ENCODE measurements at regions not wholly inside any gene's neighbourhood (a gene's known extent, or its start where the extent isn't known, plus 50 kb on each side); places are given as distances from the start of the nearest gene placed in this dataset.
"Not testable (repeated sequence)": the region's sequence is repeated elsewhere in the genome, so short reads cannot be mapped to it uniquely, and the experiment has no call there.

DNA sequence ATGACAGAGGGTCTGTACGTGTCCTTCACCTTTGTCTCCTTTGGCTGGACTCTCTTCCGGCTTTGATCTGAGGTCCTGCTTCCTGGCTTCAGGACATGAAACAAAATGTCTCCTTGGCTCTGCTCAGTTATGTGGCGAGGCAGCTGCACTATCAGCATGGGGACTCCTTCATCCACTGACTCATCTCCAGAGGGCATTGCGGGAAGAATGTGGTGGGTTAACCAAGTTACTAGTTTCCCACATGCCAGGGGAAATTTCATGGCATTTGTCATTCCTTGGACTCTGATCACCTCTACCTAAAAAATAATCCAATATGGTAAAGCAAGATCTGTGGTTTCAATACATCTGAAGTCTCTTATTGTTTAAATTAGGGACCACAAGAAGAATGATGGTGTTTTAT lies 259.7 kb downstream of the MED10 start:
- DNase-seq (ENCODE audit: low spot score in 2 of 2) (no peak), FAIRE-seq (no peak)

DNA sequence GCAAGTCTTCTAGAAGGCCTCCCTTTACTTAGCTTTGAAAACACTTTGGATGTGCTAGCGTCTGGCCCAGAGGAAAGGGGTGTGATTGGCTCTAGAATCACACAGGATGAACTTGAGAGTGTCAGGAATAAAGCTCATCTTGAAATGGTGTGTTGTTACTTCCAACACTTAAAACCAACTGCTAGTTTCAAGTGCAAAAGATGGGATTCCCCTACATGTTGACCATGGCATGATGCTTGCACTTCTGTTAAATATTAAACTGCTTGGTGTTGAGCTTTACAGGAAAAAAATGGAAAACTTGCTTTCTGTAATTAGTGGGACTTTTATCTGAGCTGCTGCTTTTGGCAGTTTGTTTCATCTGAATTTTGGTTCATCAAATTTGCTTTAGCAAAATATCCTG lies 261.1 kb downstream of the MED10 start:
- no peak for FAIRE-seq
- no peak for DNase-seq (ENCODE audit: low spot score in 2 of 2)

- FAIRE-seq (no peak), DNase-seq (ENCODE audit: low spot score in 2 of 2) (no peak)
Observed at GRCh38 chr5:6115852-6116251, 262.5 kb downstream of the MED10 start.

DNA sequence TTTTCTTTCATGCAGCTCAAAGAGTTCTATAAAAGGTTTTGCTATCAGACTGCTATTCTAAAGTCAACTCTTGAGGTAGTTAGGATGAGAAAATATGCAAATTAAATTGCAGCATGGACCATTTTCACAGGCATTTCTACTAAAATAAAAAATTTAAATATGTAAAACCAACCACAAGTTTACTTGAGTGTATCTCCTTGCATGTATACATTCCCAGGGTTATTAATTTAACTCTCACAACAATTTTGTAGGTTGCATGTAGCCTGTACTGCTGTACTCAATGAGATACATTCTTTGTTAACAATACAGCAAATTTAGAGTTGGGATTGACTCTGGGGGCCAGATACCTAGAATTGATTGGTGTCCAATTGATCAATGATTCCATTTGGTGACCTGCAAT lies 265.8 kb downstream of the MED10 start:
- FAIRE-seq (no peak), DNase-seq (ENCODE audit: low spot score in 2 of 2) (no peak)

DNA sequence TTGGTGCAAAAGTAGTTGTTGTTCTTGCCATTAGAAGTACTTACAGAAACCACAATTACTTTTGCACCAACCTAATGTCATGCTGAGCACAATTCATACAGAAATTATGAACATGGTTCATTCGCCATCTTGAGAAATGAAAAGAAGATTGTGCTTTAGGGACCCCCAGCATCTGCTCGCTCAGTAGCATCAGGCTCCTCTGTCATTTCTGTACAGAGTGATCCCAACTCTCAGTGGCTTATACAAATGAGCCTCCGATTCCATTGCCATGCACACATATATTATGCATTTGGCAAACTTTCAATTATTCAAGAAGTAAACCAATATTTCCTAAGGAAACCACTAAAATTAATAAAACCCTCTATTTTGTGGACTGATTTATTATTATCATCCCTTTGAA lies 266.2 kb downstream of the MED10 start:
- DNase-seq (ENCODE audit: low spot score in 2 of 2): no peak
- no peak for FAIRE-seq

- no peak for FAIRE-seq
- no peak for DNase-seq (ENCODE audit: low spot score in 2 of 2)
Observed at GRCh38 chr5:6111131-6111530, 267.2 kb downstream of the MED10 start.

DNA sequence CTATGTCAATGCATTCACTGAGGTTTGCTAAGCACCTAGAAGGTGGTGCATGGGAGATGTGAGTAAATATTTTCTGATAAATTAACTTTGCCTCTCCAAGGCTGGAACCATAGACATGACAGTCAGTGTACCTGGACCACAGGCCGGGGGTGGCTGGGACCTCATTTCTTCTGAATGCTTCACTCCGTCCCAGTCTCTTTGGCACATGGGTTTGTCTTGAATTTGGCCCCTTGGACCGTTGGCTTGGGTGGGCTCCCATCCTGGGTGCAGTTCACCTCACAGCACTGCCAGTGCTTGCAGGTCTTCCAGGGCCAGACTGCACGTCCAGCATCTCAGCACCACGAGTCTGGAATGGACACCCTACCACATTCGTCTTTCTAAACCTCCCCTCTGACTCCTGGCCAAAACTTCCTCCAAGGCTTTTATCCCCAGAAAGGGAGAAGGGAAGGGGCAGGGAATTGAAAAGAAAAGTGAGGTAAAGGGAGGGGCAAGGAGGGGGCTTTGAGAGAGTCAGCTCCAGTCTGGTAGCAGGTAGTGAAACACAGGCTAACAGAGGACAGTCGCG lies 267.8 kb downstream of the MED10 start:
- no peak for DNase-seq (ENCODE audit: low spot score in 2 of 2)
- no peak for FAIRE-seq

DNA sequence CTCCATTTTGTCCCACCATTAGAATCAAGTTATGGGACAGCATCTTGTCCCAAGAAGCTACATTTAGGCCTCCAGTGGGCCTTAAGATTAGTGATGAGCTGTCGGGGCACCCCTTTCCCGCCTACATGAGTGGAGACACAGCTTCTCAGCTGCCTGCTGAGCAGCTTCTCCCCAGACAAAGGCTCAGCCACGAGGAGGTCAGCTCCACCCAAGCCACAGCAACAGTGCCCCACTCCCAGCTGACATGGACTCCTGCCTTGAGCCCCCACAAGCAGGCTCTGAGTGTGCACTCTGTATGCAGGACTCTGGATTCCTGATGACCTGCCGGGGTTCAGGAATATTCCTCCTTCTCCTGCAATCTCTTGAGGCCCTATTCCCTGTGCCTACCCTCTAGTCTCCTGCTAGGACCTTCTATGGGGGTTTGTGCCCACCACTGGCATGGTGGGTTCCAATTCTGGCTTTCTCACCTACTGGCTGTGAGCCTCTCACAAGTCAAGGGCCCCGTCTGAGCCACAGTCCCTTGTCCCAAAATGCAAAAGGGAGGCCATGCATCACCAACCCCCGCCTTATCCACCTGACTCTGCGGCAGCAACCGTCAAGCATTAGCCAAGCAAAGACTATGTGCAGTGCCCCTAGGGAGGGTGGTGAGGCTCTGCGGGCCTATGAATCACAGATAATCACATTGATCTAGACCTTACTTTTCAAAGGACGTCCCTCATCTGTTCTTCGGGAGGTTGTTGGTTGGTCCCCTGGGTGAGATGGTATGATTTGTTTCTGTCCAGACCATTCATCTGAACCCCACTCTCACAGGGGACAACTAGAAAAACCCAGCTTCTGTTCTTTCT lies 269.1 kb downstream of the MED10 start:
- no peak for FAIRE-seq
- DNase-seq (ENCODE audit: low spot score in 2 of 2): no peak

- FAIRE-seq (no peak), DNase-seq (ENCODE audit: low spot score in 2 of 2) (no peak)
Observed at GRCh38 chr5:6108540-6108848, 269.9 kb downstream of the MED10 start.

- DNase-seq (ENCODE audit: low spot score in 2 of 2): no peak
- no peak for FAIRE-seq
Observed at GRCh38 chr5:6107675-6108539, 270.4 kb downstream of the MED10 start.

DNA sequence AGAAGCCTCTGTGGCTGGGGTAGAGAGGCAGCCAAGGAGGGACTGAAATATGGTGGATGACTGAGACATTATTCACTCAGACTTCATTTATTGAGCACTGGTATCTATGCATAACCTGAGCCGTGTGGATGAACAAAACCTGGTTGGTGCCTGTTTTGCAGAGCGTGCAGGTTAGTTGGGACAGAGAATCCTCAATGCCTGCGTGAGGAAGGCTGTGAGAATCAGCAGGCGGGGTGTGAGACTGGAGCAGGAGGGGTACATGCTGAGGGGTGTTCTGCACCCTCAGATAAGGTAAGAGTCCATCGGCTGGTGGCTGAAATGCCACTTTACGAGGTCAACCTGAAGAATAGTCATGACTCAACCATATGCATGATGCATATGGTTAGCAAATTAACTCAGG lies 271.6 kb downstream of the MED10 start:
- FAIRE-seq (no peak), DNase-seq (ENCODE audit: low spot score in 2 of 2) (no peak)

DNA sequence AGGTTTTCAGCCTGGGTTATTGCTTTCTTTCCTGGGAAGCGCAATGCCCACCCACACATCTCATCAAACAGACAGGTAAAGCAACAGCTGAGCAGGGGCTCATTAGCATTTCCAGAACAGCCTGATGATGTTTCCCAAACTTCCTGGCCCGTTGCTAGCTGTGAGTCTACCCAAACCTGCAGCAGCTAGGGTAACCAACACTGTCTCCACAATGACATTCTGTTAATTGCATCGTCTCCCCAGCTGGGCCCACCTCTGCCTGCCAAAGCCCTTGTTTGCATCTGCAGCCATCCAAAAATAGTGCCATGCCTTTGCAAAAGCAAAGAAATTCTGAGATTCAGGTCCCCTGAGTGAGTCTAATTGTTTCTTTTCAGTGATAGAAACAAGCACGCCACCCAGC lies 273.0 kb downstream of the MED10 start:
- DNase-seq (ENCODE audit: low spot score in 2 of 2): no peak
- FAIRE-seq: no peak

DNA sequence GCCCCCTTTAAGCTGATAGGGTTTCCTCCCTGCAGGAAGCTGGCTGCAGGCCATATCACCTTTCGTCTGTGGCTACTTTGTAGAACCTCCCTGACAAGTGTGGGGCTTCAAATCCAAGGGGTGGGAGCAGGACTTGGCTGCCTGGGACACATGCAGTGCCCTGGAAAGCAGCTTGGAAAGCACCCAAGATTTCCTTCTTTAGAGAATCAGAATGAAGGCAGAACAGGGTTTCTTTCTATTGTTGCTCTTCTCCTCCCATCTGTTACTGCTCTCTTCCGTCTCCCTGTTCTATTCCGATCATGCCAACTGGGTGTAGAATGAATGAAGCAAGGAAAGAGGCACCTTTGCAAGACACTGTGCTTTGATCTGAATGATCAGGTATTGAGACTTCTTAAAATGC lies 282.2 kb downstream of the MED10 start:
- DNase-seq (ENCODE audit: low spot score in 2 of 2): no peak
- no peak for FAIRE-seq

- not testable (repeated sequence) for FAIRE-seq; DNase-seq (ENCODE audit: low spot score in 2 of 2)
Observed at GRCh38 chr5:6094180-6094579, 284.2 kb downstream of the MED10 start.

DNA sequence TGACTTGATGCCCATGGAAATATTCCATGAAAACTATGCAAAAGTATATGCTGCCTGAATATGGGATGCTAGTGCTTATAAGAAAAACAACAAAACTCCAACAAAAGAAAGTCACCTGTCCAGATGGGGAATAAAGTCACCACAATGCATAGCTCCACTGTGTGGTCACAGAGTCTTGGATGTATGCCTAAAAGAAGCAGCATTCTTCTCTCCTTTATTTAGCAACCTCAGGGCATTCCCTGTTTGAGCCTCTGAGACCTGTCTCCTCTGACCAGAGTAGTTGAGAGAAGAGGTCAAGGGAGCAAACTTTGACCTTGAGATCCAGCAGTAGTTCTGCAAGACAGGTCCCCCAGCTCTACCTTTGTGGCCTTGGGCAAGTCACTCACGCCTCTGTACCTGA lies 287.5 kb downstream of the MED10 start:
- DNase-seq (ENCODE audit: low spot score in 2 of 2) (no peak), FAIRE-seq (no peak)

GRCh38 chr5:6090079-6090654 lies 288.2 kb downstream of the MED10 start:
- DNase-seq (ENCODE audit: low spot score in 2 of 2) (no peak), FAIRE-seq (no peak)

- DNase-seq (ENCODE audit: low spot score in 2 of 2) (no peak), FAIRE-seq (no peak)
Observed at GRCh38 chr5:6088706-6089105, 289.6 kb downstream of the MED10 start.

- FAIRE-seq (no peak), DNase-seq (ENCODE audit: low spot score in 2 of 2) (no peak)
Observed at GRCh38 chr5:6087576-6087975, 290.8 kb downstream of the MED10 start.

DNA sequence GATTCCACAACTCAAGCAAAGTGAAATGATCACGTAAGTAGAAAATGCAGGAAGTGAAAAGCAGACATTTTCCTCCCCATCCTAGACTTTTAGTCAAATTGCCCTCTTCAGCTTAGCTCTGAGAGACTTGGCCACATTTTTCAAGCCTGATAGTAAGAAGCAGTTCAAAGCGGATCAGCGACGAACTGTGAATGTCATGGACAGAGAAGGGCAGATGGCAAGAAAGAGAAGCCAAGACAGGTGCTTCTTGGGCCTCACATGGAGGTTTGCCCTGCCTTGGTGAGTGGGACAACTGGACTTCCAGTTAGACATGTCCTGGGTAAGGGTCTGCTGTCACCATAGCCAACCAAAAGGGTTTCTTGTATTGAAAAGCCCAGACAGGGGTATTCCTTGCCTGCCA lies 291.5 kb downstream of the MED10 start:
- no peak for DNase-seq (ENCODE audit: low spot score in 2 of 2)
- no peak for FAIRE-seq

DNA sequence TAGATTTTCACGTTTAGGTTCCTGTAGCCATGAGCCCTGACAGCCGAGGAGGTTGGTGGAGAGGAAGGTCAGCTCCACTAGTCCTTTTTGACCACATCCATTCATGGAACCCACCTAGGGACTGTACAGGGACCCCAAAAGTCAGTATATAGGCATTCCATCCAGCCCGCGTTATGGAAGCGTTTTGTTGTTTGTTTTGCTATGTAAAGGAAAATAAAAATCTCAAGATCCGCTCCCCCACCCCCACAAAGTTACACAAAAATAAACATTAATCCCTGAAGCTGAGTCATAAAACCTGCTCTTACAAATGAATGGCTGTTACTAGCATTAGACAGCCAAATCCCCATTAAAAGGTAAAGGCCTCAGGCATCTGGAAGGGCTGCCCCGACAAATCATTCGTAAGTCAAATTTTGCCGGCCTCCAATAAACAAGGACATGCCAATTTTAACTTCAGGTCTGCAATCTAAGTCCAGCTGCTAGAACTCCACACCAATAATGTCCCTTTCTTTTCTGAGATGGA lies 292.9 kb downstream of the MED10 start:
- FAIRE-seq (no peak), DNase-seq (ENCODE audit: low spot score in 2 of 2) (no peak)

- FAIRE-seq: no peak
Observed at GRCh38 chr5:6084836-6085235, 293.5 kb downstream of the MED10 start.

More at GRCh38 chr5:6084836-6085235, 293.5 kb downstream of the MED10 start:
- no peak for DNase-seq (ENCODE audit: low spot score in 2 of 2)

Measured in frontal cortex (tissue), 3 donors.